Choroid plexus epithelial cell (primary cell): ENCODE measurements at regions not wholly inside any gene's neighbourhood (a gene's known extent, or its start where the extent isn't known, plus 50 kb on each side); places are given as distances from the start of the nearest gene placed in this dataset.

Experiments used
- DNase-seq: peaks from one replicate; pipeline ENCODE4 v3.0.0-alpha.2; 2010; ENCODE audit warnings: low read depth
- H3K4me3 ChIP-seq: 2 replicates; pipeline ENCODE4 v1.5.1; 2011; ENCODE audit warnings: low read depth, mild to moderate bottlenecking, control low read depth, low read length, moderate library complexity
- CTCF ChIP-seq: conservative IDR thresholded peaks from 2 replicates; pipeline ENCODE4 v1.5.1; 2011; ENCODE audit warnings: low read depth, mild to moderate bottlenecking, control low read depth, inconsistent platforms, low read length, moderate library complexity

GRCh38 chr4:33268776-33269175 is 2548.6 kb downstream of the PCDH7 start:
- DNase-seq, result no peak
- no peak for TF ChIP-seq CTCF
- no peak overlapping the region for H3K4me3 ChIP-seq

- no peak overlapping the region for H3K4me3 ChIP-seq
- no peak for TF ChIP-seq CTCF
- no peak for DNase-seq
These were observed 2550.2 kb downstream of the PCDH7 start for GRCh38 chr4:33270403-33270802.

GRCh38 chr4:33272722-33273121 is 2552.6 kb downstream of the PCDH7 start:
- no peak for DNase-seq
- H3K4me3 ChIP-seq, result no peak overlapping the region
- TF ChIP-seq CTCF, result no peak

GRCh38 chr4:33283818-33284217 is 2563.6 kb downstream of the PCDH7 start:
- no peak for DNase-seq
- TF ChIP-seq CTCF, result no peak
- no peak overlapping the region for H3K4me3 ChIP-seq

GRCh38 chr4:33296876-33297455 is 2576.8 kb downstream of the PCDH7 start:
- no peak for TF ChIP-seq CTCF
- no peak for DNase-seq
- H3K4me3 ChIP-seq, result no peak overlapping the region

- no peak overlapping the region for H3K4me3 ChIP-seq
- no peak for TF ChIP-seq CTCF
- peak; percentile 11 for DNase-seq
These were observed 2582.2 kb downstream of the PCDH7 start for GRCh38 chr4:33302321-33302720.

- no peak for DNase-seq
- TF ChIP-seq CTCF, result no peak
- no peak overlapping the region for H3K4me3 ChIP-seq
These were observed 2586.0 kb downstream of the PCDH7 start for GRCh38 chr4:33306131-33306530.
